ENCODE measurements at regions not wholly inside any gene's neighbourhood (a gene's known extent, or its start where the extent isn't known, plus 50 kb on each side); places are given as distances from the start of the nearest gene placed in this dataset.

GRCh38 chr18:78692105-78692504, 287.5 kb upstream of the SALL3 start:
- peaks cover 5% of the 10 kb centered on the region for H3K4me1 Mint-ChIP-seq

GRCh38 chr18:78693429-78693828, 286.2 kb upstream of the SALL3 start:
- Mint-ChIP-seq H3K27ac (no peak overlapping the region), H3K4me3 (no peak overlapping the region), H3K9me3 (no peaks in the 10 kb centered on the region), H3K36me3 (no peaks in the 10 kb centered on the region), H3K27me3 (peaks cover 3% of the 10 kb centered on the region), H3K4me1 (peaks cover 5% of the 10 kb centered on the region)
- DNase-seq = no peak

More at GRCh38 chr18:78692105-78692504, 287.5 kb upstream of the SALL3 start:
- H3K4me3 Mint-ChIP-seq = no peak overlapping the region
- H3K9me3 Mint-ChIP-seq = no peaks in the 10 kb centered on the region
- H3K27ac Mint-ChIP-seq = no peak overlapping the region
- DNase-seq = no peak
- H3K27me3 Mint-ChIP-seq = peaks cover 3% of the 10 kb centered on the region
- no peaks in the 10 kb centered on the region for H3K36me3 Mint-ChIP-seq

GRCh38 chr18:78696698-78697435, 282.8 kb upstream of the SALL3 start:
- Mint-ChIP-seq H3K36me3 (no peaks in the 10 kb centered on the region), H3K27me3 (peaks cover 9% of the 10 kb centered on the region), H3K4me1 (peaks cover 5% of the 10 kb centered on the region), H3K27ac (no peak overlapping the region), H3K4me3 (no peak overlapping the region), H3K9me3 (no peaks in the 10 kb centered on the region)
- no peak for DNase-seq

DNA sequence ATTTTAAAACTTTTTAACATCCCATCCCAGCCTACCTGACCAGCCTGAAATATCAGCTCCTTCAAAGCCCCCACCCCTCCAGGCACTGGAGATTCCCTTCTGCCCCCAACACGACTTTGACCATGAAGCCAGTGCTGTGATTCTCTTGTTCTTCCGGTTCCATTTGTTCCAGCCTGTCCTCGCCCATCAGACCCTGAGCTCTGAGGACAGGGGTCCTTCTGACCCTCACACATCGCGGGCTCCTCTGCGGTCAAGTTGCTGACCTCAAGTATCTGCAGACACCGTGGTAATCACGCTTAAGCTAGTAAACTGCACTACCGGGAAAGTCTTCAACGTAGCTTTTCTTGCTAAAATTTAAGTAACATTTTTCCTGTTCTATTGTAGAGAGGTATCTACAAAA, 282.2 kb upstream of the SALL3 start:
- H3K27ac Mint-ChIP-seq = no peak overlapping the region
- H3K36me3 Mint-ChIP-seq = no peaks in the 10 kb centered on the region
- no peaks in the 10 kb centered on the region for H3K9me3 Mint-ChIP-seq
- no peak overlapping the region for H3K4me3 Mint-ChIP-seq
- no peaks in the 10 kb centered on the region for H3K4me1 Mint-ChIP-seq
- peaks cover 15% of the 10 kb centered on the region for H3K27me3 Mint-ChIP-seq
- DNase-seq = no peak

- Mint-ChIP-seq H3K9me3 (peaks cover 1% of the 10 kb centered on the region), H3K27me3 (peaks cover 16% of the 10 kb centered on the region), H3K4me1 (no peaks in the 10 kb centered on the region), H3K4me3 (no peak overlapping the region), H3K36me3 (no peaks in the 10 kb centered on the region), H3K27ac (no peak overlapping the region)
- no peak for DNase-seq
Observed at GRCh38 chr18:78698914-78699313, 280.7 kb upstream of the SALL3 start.

DNA sequence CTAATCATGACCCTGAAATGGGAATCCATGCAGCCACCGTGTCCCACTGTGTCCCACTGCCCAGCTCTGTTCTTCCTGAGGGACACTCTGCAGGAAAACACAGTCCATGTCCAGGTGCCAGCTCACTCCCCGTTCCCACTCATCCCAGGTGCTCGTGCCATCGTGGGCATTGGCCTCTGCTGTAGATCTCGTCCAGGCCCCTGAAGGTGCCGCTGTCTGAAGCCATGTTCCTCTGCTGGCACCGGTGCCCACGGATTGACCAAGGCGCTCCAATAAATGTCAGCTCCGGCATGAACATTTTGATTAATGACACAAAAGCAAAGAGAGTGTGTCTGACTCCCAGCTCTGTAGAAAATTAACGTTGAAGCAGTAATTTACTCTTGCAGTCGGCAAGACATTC, 280.1 kb upstream of the SALL3 start:
- Mint-ChIP-seq H3K36me3 (no peaks in the 10 kb centered on the region), H3K27ac (no peak overlapping the region), H3K4me1 (no peaks in the 10 kb centered on the region), H3K9me3 (peaks cover 1% of the 10 kb centered on the region), H3K27me3 (peaks cover 16% of the 10 kb centered on the region), H3K4me3 (no peak overlapping the region)
- no peak for DNase-seq

DNA sequence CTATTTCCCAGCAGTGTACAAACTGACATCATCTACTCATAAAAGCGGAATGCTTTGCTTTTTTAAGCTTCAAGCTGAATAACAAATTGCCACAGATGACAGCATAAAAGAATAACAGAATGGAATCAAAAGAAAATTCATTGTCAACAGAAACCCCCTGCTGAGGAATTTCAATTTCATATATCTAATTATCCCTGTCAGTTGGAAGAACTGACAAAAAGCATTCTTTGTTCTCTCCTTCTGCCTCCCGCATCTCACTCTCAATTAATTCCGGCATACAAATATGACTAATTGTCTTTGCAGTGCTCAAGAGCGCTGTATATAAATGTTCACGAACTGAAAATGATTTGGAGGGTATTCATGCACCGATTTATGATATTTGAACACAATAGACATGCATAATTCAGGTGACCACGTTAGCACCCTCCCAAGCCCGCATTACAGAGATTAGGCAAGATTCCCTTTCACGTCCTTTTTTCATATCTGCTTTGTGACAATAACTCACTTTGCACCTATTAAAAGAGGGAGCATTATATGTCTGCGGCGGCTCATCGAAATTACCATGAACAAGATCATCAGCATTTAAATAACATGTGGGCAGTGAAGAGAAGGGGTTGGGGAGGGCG, 277.7 kb upstream of the SALL3 start:
- H3K9me3 Mint-ChIP-seq = peaks cover 1% of the 10 kb centered on the region
- no peaks in the 10 kb centered on the region for H3K36me3 Mint-ChIP-seq
- no peak overlapping the region for H3K4me3 Mint-ChIP-seq
- peaks cover 16% of the 10 kb centered on the region for H3K27me3 Mint-ChIP-seq
- no peaks in the 10 kb centered on the region for H3K4me1 Mint-ChIP-seq
- no peak overlapping the region for H3K27ac Mint-ChIP-seq
- DNase-seq = no peak

DNA sequence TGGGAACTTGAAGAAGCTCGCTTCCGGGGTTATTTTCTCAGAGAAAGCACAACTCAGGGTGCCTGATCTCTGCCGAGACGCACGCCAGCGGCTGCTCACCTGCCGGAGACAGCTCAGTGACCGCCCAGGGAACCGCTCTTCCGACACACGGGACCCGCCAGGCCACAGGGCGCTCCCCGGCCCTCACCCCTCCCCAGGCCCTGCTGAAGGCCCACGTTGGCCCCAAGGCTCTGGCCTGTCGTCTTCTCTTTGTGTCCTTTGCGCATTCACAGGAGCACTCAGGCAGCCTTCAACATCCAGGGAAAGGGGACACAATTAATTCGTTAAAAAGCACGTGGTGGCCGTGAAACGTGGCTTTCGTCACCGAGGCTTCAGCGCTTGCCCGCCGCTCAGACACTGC, 276.3 kb upstream of the SALL3 start:
- H3K27ac Mint-ChIP-seq = no peak overlapping the region
- no peaks in the 10 kb centered on the region for H3K4me1 Mint-ChIP-seq
- H3K9me3 Mint-ChIP-seq = peaks cover 8% of the 10 kb centered on the region
- no peaks in the 10 kb centered on the region for H3K36me3 Mint-ChIP-seq
- peaks cover 16% of the 10 kb centered on the region for H3K27me3 Mint-ChIP-seq
- H3K4me3 Mint-ChIP-seq = no peak overlapping the region
- no peak for DNase-seq

DNA sequence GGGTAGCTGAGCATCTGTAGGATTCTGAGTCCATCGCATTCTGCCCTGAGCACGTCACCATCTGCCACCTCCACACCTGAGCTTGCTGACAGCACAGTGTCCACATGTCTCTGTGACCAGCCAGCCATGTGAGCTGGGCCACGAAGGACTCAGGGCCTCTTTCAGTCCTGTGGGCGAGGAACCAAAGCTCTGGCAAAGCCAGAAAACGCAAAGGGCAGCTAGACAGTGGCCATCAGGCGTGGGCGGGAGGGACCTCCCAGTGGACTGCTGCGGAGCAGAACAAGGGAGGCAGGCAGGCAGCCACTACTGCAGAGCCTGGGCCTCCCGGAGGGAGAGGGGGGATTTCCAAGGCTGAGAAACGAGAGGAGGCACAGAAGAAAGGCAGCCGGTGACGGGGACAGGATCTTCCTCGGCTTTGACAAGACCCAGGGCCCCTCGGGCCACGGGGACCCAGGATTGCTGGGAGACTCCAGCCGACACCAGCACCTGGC, 274.6 kb upstream of the SALL3 start:
- H3K27me3 Mint-ChIP-seq = peaks cover 16% of the 10 kb centered on the region
- no peak overlapping the region for H3K27ac Mint-ChIP-seq
- H3K4me3 Mint-ChIP-seq = no peak overlapping the region
- no peaks in the 10 kb centered on the region for H3K4me1 Mint-ChIP-seq
- no peaks in the 10 kb centered on the region for H3K36me3 Mint-ChIP-seq
- H3K9me3 Mint-ChIP-seq = peaks cover 17% of the 10 kb centered on the region
- DNase-seq = no peak

- Mint-ChIP-seq H3K9me3 (peaks cover 16% of the 10 kb centered on the region), H3K4me1 (no peaks in the 10 kb centered on the region), H3K36me3 (no peaks in the 10 kb centered on the region), H3K27me3 (no peaks in the 10 kb centered on the region), H3K27ac (no peak overlapping the region), H3K4me3 (no peak overlapping the region)
- DNase-seq = no peak
Observed at GRCh38 chr18:78709261-78709809, 270.3 kb upstream of the SALL3 start.

- DNase-seq = no peak
- no peaks in the 10 kb centered on the region for H3K27me3 Mint-ChIP-seq
- H3K4me1 Mint-ChIP-seq = no peaks in the 10 kb centered on the region
- no peak overlapping the region for H3K27ac Mint-ChIP-seq
- no peak overlapping the region for H3K4me3 Mint-ChIP-seq
- H3K36me3 Mint-ChIP-seq = no peaks in the 10 kb centered on the region
- H3K9me3 Mint-ChIP-seq = peaks cover 16% of the 10 kb centered on the region
Observed at GRCh38 chr18:78711316-78711715, 268.3 kb upstream of the SALL3 start.

DNA sequence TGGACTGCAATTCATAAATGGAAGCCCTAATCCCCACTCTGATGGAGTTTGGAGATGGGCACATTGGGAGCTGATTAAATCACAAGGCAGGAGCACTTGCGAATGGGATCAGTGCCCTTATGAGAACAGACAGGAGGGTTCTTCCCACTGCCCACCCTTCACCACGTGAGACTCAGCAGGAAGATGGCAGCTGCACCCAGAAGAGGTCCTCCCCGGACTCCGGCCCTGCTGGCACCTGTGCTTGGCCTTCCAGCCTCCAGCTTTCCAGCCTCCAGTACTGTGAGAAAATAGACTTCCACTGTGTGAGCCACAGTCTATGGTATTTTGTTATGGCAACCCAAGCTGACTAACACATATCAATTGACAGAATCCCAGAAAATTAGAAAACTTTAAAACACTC, 267.6 kb upstream of the SALL3 start:
- no peaks in the 10 kb centered on the region for H3K27me3 Mint-ChIP-seq
- peaks cover 16% of the 10 kb centered on the region for H3K9me3 Mint-ChIP-seq
- H3K36me3 Mint-ChIP-seq = no peaks in the 10 kb centered on the region
- no peak for DNase-seq
- H3K4me1 Mint-ChIP-seq = no peaks in the 10 kb centered on the region
- H3K4me3 Mint-ChIP-seq = no peak overlapping the region
- no peak overlapping the region for H3K27ac Mint-ChIP-seq

- Mint-ChIP-seq H3K4me1 (no peaks in the 10 kb centered on the region), H3K9me3 (peaks cover 11% of the 10 kb centered on the region), H3K36me3 (no peaks in the 10 kb centered on the region)
Observed at GRCh38 chr18:78713069-78713468, 266.5 kb upstream of the SALL3 start.

DNA sequence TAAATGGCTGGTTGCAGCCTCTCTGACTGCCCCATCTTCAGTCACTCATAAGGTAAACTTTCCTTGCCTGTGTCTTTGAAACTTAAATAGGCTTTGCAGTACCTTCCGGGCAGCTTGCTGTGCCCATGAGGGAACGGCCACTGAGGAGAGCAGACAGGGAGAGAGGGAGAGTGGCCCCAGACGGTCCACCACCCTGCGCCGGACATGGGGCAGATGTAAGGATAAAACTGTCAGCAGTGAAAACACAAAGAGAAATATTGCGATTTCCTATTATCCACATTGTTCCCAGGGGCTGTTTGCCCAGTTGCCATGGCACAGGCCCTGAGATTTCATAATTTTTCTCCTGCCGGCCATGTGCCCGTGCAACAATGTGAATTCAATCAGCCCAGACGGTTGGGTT, 265.9 kb upstream of the SALL3 start:
- H3K27ac Mint-ChIP-seq = no peak overlapping the region
- DNase-seq = no peak
- no peaks in the 10 kb centered on the region for H3K27me3 Mint-ChIP-seq

More at GRCh38 chr18:78713069-78713468, 266.5 kb upstream of the SALL3 start:
- Mint-ChIP-seq H3K4me3 (no peak overlapping the region), H3K27ac (no peak overlapping the region), H3K27me3 (no peaks in the 10 kb centered on the region)
- no peak for DNase-seq

GRCh38 chr18:78716022-78716421, 263.6 kb upstream of the SALL3 start:
- H3K4me3 Mint-ChIP-seq = no peak overlapping the region
- H3K9me3 Mint-ChIP-seq = no peaks in the 10 kb centered on the region
- H3K4me1 Mint-ChIP-seq = no peaks in the 10 kb centered on the region
- H3K27ac Mint-ChIP-seq = no peak overlapping the region
- H3K27me3 Mint-ChIP-seq = peaks cover 5% of the 10 kb centered on the region
- no peaks in the 10 kb centered on the region for H3K36me3 Mint-ChIP-seq
- DNase-seq = no peak

More for the DNA sequence above, 265.9 kb upstream of the SALL3 start:
- H3K9me3 Mint-ChIP-seq = peaks cover 5% of the 10 kb centered on the region
- no peak overlapping the region for H3K4me3 Mint-ChIP-seq
- H3K36me3 Mint-ChIP-seq = no peaks in the 10 kb centered on the region
- H3K4me1 Mint-ChIP-seq = no peaks in the 10 kb centered on the region

DNA sequence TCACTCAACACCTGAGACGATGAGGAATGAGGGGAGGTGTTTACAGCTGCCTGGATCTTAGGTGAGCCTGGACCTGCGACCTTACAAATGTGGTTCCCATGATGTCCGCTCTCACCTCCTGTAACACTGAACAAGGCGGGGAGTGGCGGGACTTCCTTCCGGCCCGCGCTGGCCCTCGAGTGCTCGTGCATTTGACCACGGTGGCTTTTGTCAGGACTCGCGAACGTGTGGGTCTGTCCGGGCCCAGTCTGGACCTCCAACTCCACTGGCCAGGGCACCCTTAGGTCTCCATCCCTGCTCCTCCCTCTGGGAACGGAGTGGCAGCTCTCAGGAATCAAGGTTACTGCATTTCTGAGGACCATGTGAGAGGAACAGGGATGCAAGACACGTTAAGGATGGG, 263.0 kb upstream of the SALL3 start:
- Mint-ChIP-seq H3K4me3 (no peak overlapping the region), H3K36me3 (no peaks in the 10 kb centered on the region), H3K9me3 (no peaks in the 10 kb centered on the region), H3K27me3 (peaks cover 8% of the 10 kb centered on the region), H3K4me1 (peaks cover 2% of the 10 kb centered on the region), H3K27ac (no peak overlapping the region)
- no peak for DNase-seq

All from activated naive CD8-positive, alpha-beta T cell treated with anti-CD3 and anti-CD28 coated beads for 36 hours (primary cell).